Calu3 (cell line): ENCODE measurements at regions not wholly inside any gene's neighbourhood (a gene's known extent, or its start where the extent isn't known, plus 50 kb on each side); places are given as distances from the start of the nearest gene placed in this dataset.

Source experiments
- BruUV-seq: library from RNA; stranded (reverse); fragments of 400-500 nt; replicated peaks from 2 replicates; lab custom pipeline; 2021; lab: Mats Ljungman, UMichigan
- CTCF ChIA-PET: fragments of 300-600 bp; sonication (Branson Sonifier 250); formaldehyde crosslinking; loops from one replicate; lab custom pipeline; 2022; ENCODE audit warnings: antibody characterized with exemption; lab: Charles Lee
- DNase-seq: peaks from one replicate; pipeline ENCODE4 v3.0.0; 2022
- H3K27ac Mint-ChIP-seq: one replicate; pipeline ENCODE4 v1.8.0; 2022; ENCODE audit warnings: mixed read lengths; ENCODE audit not compliant: unreplicated experiment
- H3K27me3 Mint-ChIP-seq: one replicate; pipeline ENCODE4 v1.8.0; 2022; ENCODE audit warnings: mixed read lengths; ENCODE audit not compliant: unreplicated experiment
- H3K36me3 Mint-ChIP-seq: one replicate; pipeline ENCODE4 v1.8.0; 2022; ENCODE audit warnings: mild to moderate bottlenecking, moderate library complexity, mixed read lengths; ENCODE audit not compliant: insufficient read depth, unreplicated experiment
- H3K4me1 Mint-ChIP-seq: one replicate; pipeline ENCODE4 v1.8.0; 2022; ENCODE audit warnings: mild to moderate bottlenecking, low read depth, mixed read lengths; ENCODE audit not compliant: unreplicated experiment
- H3K4me3 Mint-ChIP-seq: one replicate; pipeline ENCODE4 v1.8.0; 2022; ENCODE audit warnings: mild to moderate bottlenecking, low read depth, moderate library complexity, mixed read lengths; ENCODE audit not compliant: unreplicated experiment
- H3K9me3 Mint-ChIP-seq: one replicate; pipeline ENCODE4 v1.8.0; 2022; ENCODE audit warnings: low read depth, mixed read lengths; ENCODE audit not compliant: unreplicated experiment
- intact Hi-C: fragments of 100-400 bp; cut with micrococcal nuclease; formaldehyde crosslinking; loops from one replicate; pipeline ENCODE4 v1.10.0; 2022; ENCODE audit not compliant: unreplicated experiment
- TF ChIP-seq, protein P1 (sequence below): fragments of 200-600 bp; IDR thresholded peaks from one replicate; pipeline ENCODE4 v1.8.0; 2022; ENCODE audit warnings: antibody characterized with exemption; ENCODE audit not compliant: unreplicated experiment

DNA sequence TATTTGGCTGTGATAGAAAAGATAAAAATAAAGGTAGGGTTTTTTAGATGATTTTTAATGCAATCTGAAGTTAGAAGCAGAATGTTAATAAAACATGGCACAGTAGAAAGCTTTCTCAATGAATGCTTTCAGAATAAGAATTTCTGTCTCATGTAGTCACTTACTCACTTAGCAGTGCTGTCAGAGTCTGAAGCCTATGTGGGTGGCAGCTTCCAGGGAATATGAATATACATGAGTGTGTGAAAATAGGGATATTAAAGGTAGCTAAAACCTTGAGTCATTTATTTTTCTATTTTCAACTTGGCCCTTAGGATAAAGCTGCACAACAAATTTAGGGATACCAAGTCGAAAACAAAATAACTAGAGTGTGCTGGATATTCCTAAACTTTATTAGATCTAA lies 427.9 kb downstream of the AEBP2 start:
- no peaks in the 10 kb centered on the region for H3K9me3 Mint-ChIP-seq
- no peak overlapping the region for H3K27ac Mint-ChIP-seq
- no peaks in the 10 kb centered on the region for H3K27me3 Mint-ChIP-seq
- intact Hi-C loops, result no loop called here
- no peak overlapping the region for H3K4me3 Mint-ChIP-seq
- no peak for DNase-seq
- CTCF ChIA-PET, result interaction anchor here (0.6 kb wide), 1 partner anchor 25 kb away, joined by 4 read pairs; no protein-coding TSS in a partner anchor
- no TSS peak for BruUV-seq
- H3K36me3 Mint-ChIP-seq, result no peaks in the 10 kb centered on the region
- no peaks in the 10 kb centered on the region for H3K4me1 Mint-ChIP-seq
- TF ChIP-seq, protein P1, sequence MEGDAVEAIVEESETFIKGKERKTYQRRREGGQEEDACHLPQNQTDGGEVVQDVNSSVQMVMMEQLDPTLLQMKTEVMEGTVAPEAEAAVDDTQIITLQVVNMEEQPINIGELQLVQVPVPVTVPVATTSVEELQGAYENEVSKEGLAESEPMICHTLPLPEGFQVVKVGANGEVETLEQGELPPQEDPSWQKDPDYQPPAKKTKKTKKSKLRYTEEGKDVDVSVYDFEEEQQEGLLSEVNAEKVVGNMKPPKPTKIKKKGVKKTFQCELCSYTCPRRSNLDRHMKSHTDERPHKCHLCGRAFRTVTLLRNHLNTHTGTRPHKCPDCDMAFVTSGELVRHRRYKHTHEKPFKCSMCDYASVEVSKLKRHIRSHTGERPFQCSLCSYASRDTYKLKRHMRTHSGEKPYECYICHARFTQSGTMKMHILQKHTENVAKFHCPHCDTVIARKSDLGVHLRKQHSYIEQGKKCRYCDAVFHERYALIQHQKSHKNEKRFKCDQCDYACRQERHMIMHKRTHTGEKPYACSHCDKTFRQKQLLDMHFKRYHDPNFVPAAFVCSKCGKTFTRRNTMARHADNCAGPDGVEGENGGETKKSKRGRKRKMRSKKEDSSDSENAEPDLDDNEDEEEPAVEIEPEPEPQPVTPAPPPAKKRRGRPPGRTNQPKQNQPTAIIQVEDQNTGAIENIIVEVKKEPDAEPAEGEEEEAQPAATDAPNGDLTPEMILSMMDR, result no peak

DNA sequence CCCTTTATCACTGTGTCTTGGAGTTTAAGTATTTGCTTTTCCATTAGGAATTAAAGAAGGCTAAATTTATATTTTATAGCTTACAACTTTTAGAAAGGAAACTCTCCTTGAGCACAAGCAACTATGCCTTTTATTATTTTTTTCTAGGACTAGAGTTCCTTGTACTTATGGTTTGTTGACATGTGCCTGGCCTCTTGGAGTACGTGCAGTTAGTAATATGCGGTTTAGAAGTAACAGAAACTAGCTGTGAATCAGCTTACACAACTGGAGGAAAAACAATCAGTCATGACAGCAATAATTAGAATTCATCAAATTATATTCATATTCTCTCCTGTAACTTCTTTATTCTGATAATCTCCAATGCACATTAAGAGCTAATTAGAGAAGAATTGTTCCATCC lies 428.7 kb downstream of the AEBP2 start:
- no TSS peak for BruUV-seq
- Mint-ChIP-seq H3K27ac (no peak overlapping the region), H3K4me3 (no peak overlapping the region), H3K4me1 (no peaks in the 10 kb centered on the region), H3K36me3 (no peaks in the 10 kb centered on the region), H3K9me3 (no peaks in the 10 kb centered on the region), H3K27me3 (no peaks in the 10 kb centered on the region)
- CTCF ChIA-PET, result no interaction called here
- DNase-seq, result no peak
- intact Hi-C loops, result no loop called here
- TF ChIP-seq, protein P1, result no peak

DNA sequence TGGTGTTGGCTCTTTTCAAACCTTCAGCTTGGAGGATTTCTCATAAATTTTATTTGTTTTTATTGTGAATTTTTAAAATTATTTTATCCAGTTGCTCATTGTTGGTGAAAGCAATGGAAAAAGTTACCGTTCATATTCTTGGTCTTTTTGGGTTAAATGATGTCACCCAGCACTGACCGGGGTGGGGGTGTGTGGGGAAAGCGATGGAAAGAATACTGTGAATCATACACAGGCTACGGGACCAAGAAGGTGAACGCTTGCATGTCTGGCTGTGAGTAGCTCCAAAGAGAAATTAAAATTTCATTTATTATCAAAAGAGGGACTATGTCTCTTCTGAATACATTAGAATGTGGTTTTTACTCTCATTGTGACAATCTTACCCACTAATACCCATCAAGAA lies 430.1 kb downstream of the AEBP2 start:
- BruUV-seq, result no TSS peak
- TF ChIP-seq, protein P1, result no peak
- no peaks in the 10 kb centered on the region for H3K4me1 Mint-ChIP-seq
- H3K36me3 Mint-ChIP-seq, result no peaks in the 10 kb centered on the region
- intact Hi-C loops, result no loop called here
- DNase-seq, result no peak
- H3K27me3 Mint-ChIP-seq, result no peaks in the 10 kb centered on the region
- no peak overlapping the region for H3K27ac Mint-ChIP-seq
- CTCF ChIA-PET, result no interaction called here
- no peak overlapping the region for H3K4me3 Mint-ChIP-seq
- H3K9me3 Mint-ChIP-seq, result no peaks in the 10 kb centered on the region

DNA sequence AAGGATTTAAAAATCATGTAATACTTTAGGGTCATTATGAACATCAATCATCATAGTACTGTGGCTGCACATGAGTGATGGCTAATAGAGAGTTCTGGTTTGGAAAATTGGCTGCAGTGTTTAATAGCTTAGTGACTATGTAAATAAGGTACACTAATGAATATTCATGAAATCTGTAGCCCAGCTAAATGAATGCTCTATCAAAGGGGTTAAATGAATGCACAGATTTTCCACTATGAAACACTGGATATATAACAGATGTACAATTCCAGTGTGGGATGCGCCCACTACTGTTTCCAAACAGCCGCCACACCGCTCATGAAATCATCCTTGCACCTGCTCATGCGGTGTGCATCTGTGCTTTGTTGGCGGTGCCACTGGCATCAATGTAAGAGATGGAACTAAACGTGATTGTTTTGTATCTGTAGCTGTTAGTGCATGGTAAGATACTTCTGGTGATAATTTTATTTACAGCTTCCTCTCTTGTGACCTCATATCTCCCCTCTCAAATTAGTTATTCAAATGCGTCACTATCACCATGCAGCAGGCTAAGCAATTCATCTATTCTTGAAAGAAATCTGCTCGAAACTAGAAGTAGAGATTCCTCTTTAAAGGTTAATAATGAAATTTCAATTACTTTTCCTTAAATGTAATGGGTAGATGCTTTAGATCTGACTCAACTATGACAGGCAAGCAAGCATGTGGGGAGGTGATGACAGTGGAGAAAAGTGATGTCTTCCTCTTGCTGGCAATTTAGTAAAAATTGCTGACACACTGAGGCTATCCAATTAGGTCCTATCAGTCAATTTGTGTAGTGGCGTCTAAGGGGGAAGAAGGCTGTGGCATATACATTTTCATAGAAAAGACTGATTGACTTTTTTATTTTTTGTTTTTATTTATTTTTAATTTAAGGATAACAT lies 433.6 kb downstream of the AEBP2 start:
- Mint-ChIP-seq H3K27ac (no peak overlapping the region), H3K36me3 (no peaks in the 10 kb centered on the region), H3K4me3 (no peak overlapping the region), H3K4me1 (no peaks in the 10 kb centered on the region), H3K9me3 (no peaks in the 10 kb centered on the region), H3K27me3 (no peaks in the 10 kb centered on the region)
- CTCF ChIA-PET, result no interaction called here
- DNase-seq, result no peak
- BruUV-seq, result no TSS peak
- intact Hi-C loops, result no loop called here
- TF ChIP-seq, protein P1, result no peak
